GM23338 (cell line): ENCODE measurements at regions not wholly inside any gene's neighbourhood (a gene's known extent, or its start where the extent isn't known, plus 50 kb on each side); places are given as distances from the start of the nearest gene placed in this dataset.

Experiments
- ATAC-seq: fragments of 200-7000 bp; cut with Tn5 transposase; 3 replicates; pipeline ENCODE4 v1.9.1; 2020
- DNase-seq: peaks from one replicate; pipeline ENCODE4 v3.0.0-alpha.2; 2015; ENCODE audit warnings: low spot score
- H2AFZ ChIP-seq: fragments of 200-600 bp; sonication (generic); 2 replicates; pipeline ENCODE4 v1.8.0; 2016; ENCODE audit warnings: antibody characterized with exemption, mild to moderate bottlenecking, moderate library complexity
- H3F3A ChIP-seq: fragments of 200-600 bp; sonication (generic); replicated peaks from 2 replicates; pipeline ENCODE4 v1.8.0; 2017; ENCODE audit warnings: antibody characterized with exemption, mixed run types, low read depth
- H3K27ac ChIP-seq: fragments of 200-600 bp; sonication (generic); 2 replicates; pipeline ENCODE4 v1.6.1; 2016; ENCODE audit warnings: low read depth
- H3K27me3 ChIP-seq: fragments of 200-600 bp; sonication (generic); 2 replicates; pipeline ENCODE4 v1.8.0; 2016; ENCODE audit warnings: mild to moderate bottlenecking, mixed run types, moderate library complexity; ENCODE audit not compliant: insufficient read depth
- H3K36me3 ChIP-seq: fragments of 200-600 bp; sonication (generic); 2 replicates; pipeline ENCODE4 v1.8.0; 2016; ENCODE audit warnings: mild to moderate bottlenecking; ENCODE audit not compliant: insufficient read depth
- H3K4me1 ChIP-seq: fragments of 200-600 bp; sonication (generic); 2 replicates; pipeline ENCODE4 v1.8.0; 2016; ENCODE audit warnings: mild to moderate bottlenecking, moderate library complexity; ENCODE audit not compliant: insufficient read depth
- H3K4me2 ChIP-seq: fragments of 200-600 bp; sonication (generic); 2 replicates; pipeline ENCODE4 v1.7.1; 2017; ENCODE audit warnings: mixed run types
- H3K4me3 ChIP-seq: fragments of 200-600 bp; sonication (generic); 2 replicates; pipeline ENCODE4 v1.6.1; 2016; ENCODE audit warnings: mixed run types
- H3K79me2 ChIP-seq: fragments of 200-600 bp; sonication (generic); replicated peaks from 2 replicates; pipeline ENCODE4 v1.8.0; 2017; ENCODE audit warnings: mild to moderate bottlenecking; ENCODE audit not compliant: insufficient read depth
- H3K9me2 ChIP-seq: fragments of 200-600 bp; sonication (generic); 2 replicates; pipeline ENCODE4 v1.8.0; 2017; ENCODE audit not compliant: insufficient read depth
- H4K20me1 ChIP-seq: fragments of 200-600 bp; sonication (generic); replicated peaks from 2 replicates; pipeline ENCODE4 v1.8.0; 2017; ENCODE audit warnings: mild to moderate bottlenecking; ENCODE audit not compliant: insufficient read depth
- H3K27ac Mint-ChIP-seq: 2 replicates; pipeline ENCODE4 v1.8.0; 2020; ENCODE audit warnings: inconsistent platforms, mild to moderate bottlenecking, moderate library complexity, mixed read lengths
- H3K27me3 Mint-ChIP-seq: 3 replicates; pipeline ENCODE4 v1.8.0; 2022; ENCODE audit warnings: low read depth, mild to moderate bottlenecking, moderate library complexity, mixed read lengths, inconsistent platforms; ENCODE audit not compliant: insufficient read depth, poor library complexity
- H3K36me3 Mint-ChIP-seq: 3 replicates; pipeline ENCODE4 v1.8.0; 2021; ENCODE audit warnings: low read depth, mild to moderate bottlenecking, inconsistent platforms, moderate library complexity, mixed read lengths
- H3K4me1 Mint-ChIP-seq: 3 replicates; pipeline ENCODE4 v1.8.0; 2020; ENCODE audit warnings: mild to moderate bottlenecking, inconsistent platforms, mixed read lengths
- H3K4me3 Mint-ChIP-seq: 3 replicates; pipeline ENCODE4 v1.8.0; 2021; ENCODE audit warnings: moderate library complexity, mild to moderate bottlenecking, inconsistent platforms, mixed read lengths
- H3K9me3 Mint-ChIP-seq: 3 replicates; pipeline ENCODE4 v1.8.0; 2020; ENCODE audit warnings: moderate library complexity, mild to moderate bottlenecking, inconsistent platforms, mixed read lengths
- CREB1 ChIP-seq: fragments of 250-450 bp; sonication (Bioruptor Pico); IDR thresholded peaks from 2 replicates; pipeline ENCODE4 v1.5.0; 2020; ENCODE audit warnings: low read depth, mild to moderate bottlenecking, moderate library complexity
- EZH2 ChIP-seq: fragments of 200-600 bp; sonication (generic); IDR thresholded peaks from one replicate; pipeline ENCODE4 v1.8.0; 2017; ENCODE audit warnings: antibody characterized with exemption, mild to moderate bottlenecking, low read depth; ENCODE audit not compliant: unreplicated experiment
- EZH2phosphoT487 ChIP-seq: fragments of 200-600 bp; sonication (generic); IDR thresholded peaks from one replicate; pipeline ENCODE4 v1.8.1; 2018; ENCODE audit warnings: antibody characterized with exemption; ENCODE audit not compliant: unreplicated experiment
- JUNB ChIP-seq: IDR thresholded peaks from one replicate; pipeline ENCODE4 v1.6.1; 2016; ENCODE audit warnings: antibody characterized with exemption; ENCODE audit not compliant: unreplicated experiment
- NANOG ChIP-seq: IDR thresholded peaks from 2 replicates; pipeline ENCODE4 v1.6.1; 2016; ENCODE audit warnings: antibody characterized with exemption, borderline replicate concordance
- POLR2AphosphoS5 ChIP-seq: IDR thresholded peaks from 2 replicates; pipeline ENCODE4 v1.6.1; 2016; ENCODE audit warnings: antibody characterized with exemption, low read depth
- STAT1 ChIP-seq: IDR thresholded peaks from one replicate; pipeline ENCODE4 v1.6.1; 2016; ENCODE audit warnings: antibody characterized with exemption; ENCODE audit not compliant: unreplicated experiment
- ZNF114 ChIP-seq: fragments of 250-450 bp; sonication (Bioruptor Pico); IDR thresholded peaks from 2 replicates; pipeline ENCODE4 v1.5.0; 2020; ENCODE audit warnings: mild to moderate bottlenecking, moderate library complexity
- ZNF331 ChIP-seq: fragments of 250-450 bp; sonication (Bioruptor Pico); IDR thresholded peaks from 2 replicates; pipeline ENCODE4 v1.5.0; 2020; ENCODE audit warnings: low read depth, mild to moderate bottlenecking, moderate library complexity
- TF ChIP-seq, protein P1 (sequence below): IDR thresholded peaks from one replicate; pipeline ENCODE4 v1.6.1; 2018; ENCODE audit warnings: antibody characterized with exemption; ENCODE audit not compliant: unreplicated experiment
- TF ChIP-seq, protein P2 (sequence below): IDR thresholded peaks from 2 replicates; pipeline ENCODE4 v1.6.1; 2016; ENCODE audit warnings: antibody characterized with exemption
- TF ChIP-seq, protein P3 (sequence below): fragments of 250-450 bp; sonication (Bioruptor Pico); IDR thresholded peaks from 2 replicates; pipeline ENCODE4 v1.5.0; 2020; ENCODE audit warnings: mild to moderate bottlenecking, moderate library complexity
- TF ChIP-seq, protein P4 (sequence below), 2 experiments: fragments of 200-600 bp in 1 of 2; sonication (generic) in 1 of 2; conservative IDR thresholded peaks; 2 replicates each; pipeline versions ENCODE4 v1.5.1 to v1.6.1; 2016 to 2017; ENCODE audit warnings: antibody characterized with exemption in 2 of 2, low read depth in 2 of 2, mild to moderate bottlenecking in 2 of 2, moderate library complexity in 1 of 2

DNA sequence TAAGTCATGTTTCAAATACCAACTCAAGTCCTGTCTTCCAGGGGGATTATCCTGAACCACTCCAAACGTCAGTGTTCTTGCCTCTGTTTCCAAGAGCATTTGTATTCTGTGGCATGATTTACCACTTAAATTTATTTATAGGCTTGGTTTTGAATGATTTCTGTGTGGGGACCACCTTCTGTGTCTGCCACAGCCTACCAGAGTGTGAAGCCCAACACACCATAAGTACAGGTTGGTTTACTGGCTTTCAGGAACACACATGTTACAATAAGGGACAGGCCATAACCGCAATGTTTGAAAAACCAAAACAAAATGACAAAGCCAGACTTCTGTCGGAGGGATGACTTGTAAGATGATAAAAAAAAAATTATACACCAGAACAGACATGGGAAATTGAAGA lies 56.5 kb upstream of the MAP3K7 start:
- H3K27me3 Mint-ChIP-seq = peaks cover 3% of the 10 kb centered on the region
- Histone ChIP-seq H3K4me3 (no peak overlapping the region), H3K4me2 (no peak overlapping the region), H3K79me2 (no peaks in the 10 kb centered on the region), H4K20me1 (no peaks in the 10 kb centered on the region), H3K4me1 (no peaks in the 10 kb centered on the region), H3K27me3 (no peaks in the 10 kb centered on the region), H3K27ac (no peak overlapping the region), H2AFZ (peak overlapping the region; percentile 23; the same call in 1 of the 2 replicates), H3F3A (no peaks in the 10 kb centered on the region), H3K9me2 (peaks cover 6% of the 10 kb centered on the region; the same call in 1 of the 2 replicates), H3K36me3 (no peaks in the 10 kb centered on the region)
- H3K4me3 Mint-ChIP-seq = no peak overlapping the region
- no peak overlapping the region for H3K27ac Mint-ChIP-seq
- H3K4me1 Mint-ChIP-seq = peaks cover 5% of the 10 kb centered on the region; the same call in 2 of the 3 replicates
- ATAC-seq (no peak), DNase-seq (no peak)
- peaks cover under 1% of the 10 kb centered on the region; the same call in 2 of the 3 replicates for H3K36me3 Mint-ChIP-seq
- peaks cover 1% of the 10 kb centered on the region; the same call in 2 of the 3 replicates for H3K9me3 Mint-ChIP-seq
- TF ChIP-seq EZH2 (no peak), POLR2AphosphoS5 (no peak), STAT1 (no peak), ZNF114 (CRISPR knock-in tag) (no peak), ZNF331 (CRISPR knock-in tag) (no peak), EZH2phosphoT487 (no peak), CREB1 (no peak), JUNB (no peak), NANOG (no peak)
- TF ChIP-seq, protein P1, sequence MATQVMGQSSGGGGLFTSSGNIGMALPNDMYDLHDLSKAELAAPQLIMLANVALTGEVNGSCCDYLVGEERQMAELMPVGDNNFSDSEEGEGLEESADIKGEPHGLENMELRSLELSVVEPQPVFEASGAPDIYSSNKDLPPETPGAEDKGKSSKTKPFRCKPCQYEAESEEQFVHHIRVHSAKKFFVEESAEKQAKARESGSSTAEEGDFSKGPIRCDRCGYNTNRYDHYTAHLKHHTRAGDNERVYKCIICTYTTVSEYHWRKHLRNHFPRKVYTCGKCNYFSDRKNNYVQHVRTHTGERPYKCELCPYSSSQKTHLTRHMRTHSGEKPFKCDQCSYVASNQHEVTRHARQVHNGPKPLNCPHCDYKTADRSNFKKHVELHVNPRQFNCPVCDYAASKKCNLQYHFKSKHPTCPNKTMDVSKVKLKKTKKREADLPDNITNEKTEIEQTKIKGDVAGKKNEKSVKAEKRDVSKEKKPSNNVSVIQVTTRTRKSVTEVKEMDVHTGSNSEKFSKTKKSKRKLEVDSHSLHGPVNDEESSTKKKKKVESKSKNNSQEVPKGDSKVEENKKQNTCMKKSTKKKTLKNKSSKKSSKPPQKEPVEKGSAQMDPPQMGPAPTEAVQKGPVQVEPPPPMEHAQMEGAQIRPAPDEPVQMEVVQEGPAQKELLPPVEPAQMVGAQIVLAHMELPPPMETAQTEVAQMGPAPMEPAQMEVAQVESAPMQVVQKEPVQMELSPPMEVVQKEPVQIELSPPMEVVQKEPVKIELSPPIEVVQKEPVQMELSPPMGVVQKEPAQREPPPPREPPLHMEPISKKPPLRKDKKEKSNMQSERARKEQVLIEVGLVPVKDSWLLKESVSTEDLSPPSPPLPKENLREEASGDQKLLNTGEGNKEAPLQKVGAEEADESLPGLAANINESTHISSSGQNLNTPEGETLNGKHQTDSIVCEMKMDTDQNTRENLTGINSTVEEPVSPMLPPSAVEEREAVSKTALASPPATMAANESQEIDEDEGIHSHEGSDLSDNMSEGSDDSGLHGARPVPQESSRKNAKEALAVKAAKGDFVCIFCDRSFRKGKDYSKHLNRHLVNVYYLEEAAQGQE = no peak
- TF ChIP-seq, protein P2, sequence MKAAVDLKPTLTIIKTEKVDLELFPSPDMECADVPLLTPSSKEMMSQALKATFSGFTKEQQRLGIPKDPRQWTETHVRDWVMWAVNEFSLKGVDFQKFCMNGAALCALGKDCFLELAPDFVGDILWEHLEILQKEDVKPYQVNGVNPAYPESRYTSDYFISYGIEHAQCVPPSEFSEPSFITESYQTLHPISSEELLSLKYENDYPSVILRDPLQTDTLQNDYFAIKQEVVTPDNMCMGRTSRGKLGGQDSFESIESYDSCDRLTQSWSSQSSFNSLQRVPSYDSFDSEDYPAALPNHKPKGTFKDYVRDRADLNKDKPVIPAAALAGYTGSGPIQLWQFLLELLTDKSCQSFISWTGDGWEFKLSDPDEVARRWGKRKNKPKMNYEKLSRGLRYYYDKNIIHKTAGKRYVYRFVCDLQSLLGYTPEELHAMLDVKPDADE = no peak
- TF ChIP-seq, protein P3, sequence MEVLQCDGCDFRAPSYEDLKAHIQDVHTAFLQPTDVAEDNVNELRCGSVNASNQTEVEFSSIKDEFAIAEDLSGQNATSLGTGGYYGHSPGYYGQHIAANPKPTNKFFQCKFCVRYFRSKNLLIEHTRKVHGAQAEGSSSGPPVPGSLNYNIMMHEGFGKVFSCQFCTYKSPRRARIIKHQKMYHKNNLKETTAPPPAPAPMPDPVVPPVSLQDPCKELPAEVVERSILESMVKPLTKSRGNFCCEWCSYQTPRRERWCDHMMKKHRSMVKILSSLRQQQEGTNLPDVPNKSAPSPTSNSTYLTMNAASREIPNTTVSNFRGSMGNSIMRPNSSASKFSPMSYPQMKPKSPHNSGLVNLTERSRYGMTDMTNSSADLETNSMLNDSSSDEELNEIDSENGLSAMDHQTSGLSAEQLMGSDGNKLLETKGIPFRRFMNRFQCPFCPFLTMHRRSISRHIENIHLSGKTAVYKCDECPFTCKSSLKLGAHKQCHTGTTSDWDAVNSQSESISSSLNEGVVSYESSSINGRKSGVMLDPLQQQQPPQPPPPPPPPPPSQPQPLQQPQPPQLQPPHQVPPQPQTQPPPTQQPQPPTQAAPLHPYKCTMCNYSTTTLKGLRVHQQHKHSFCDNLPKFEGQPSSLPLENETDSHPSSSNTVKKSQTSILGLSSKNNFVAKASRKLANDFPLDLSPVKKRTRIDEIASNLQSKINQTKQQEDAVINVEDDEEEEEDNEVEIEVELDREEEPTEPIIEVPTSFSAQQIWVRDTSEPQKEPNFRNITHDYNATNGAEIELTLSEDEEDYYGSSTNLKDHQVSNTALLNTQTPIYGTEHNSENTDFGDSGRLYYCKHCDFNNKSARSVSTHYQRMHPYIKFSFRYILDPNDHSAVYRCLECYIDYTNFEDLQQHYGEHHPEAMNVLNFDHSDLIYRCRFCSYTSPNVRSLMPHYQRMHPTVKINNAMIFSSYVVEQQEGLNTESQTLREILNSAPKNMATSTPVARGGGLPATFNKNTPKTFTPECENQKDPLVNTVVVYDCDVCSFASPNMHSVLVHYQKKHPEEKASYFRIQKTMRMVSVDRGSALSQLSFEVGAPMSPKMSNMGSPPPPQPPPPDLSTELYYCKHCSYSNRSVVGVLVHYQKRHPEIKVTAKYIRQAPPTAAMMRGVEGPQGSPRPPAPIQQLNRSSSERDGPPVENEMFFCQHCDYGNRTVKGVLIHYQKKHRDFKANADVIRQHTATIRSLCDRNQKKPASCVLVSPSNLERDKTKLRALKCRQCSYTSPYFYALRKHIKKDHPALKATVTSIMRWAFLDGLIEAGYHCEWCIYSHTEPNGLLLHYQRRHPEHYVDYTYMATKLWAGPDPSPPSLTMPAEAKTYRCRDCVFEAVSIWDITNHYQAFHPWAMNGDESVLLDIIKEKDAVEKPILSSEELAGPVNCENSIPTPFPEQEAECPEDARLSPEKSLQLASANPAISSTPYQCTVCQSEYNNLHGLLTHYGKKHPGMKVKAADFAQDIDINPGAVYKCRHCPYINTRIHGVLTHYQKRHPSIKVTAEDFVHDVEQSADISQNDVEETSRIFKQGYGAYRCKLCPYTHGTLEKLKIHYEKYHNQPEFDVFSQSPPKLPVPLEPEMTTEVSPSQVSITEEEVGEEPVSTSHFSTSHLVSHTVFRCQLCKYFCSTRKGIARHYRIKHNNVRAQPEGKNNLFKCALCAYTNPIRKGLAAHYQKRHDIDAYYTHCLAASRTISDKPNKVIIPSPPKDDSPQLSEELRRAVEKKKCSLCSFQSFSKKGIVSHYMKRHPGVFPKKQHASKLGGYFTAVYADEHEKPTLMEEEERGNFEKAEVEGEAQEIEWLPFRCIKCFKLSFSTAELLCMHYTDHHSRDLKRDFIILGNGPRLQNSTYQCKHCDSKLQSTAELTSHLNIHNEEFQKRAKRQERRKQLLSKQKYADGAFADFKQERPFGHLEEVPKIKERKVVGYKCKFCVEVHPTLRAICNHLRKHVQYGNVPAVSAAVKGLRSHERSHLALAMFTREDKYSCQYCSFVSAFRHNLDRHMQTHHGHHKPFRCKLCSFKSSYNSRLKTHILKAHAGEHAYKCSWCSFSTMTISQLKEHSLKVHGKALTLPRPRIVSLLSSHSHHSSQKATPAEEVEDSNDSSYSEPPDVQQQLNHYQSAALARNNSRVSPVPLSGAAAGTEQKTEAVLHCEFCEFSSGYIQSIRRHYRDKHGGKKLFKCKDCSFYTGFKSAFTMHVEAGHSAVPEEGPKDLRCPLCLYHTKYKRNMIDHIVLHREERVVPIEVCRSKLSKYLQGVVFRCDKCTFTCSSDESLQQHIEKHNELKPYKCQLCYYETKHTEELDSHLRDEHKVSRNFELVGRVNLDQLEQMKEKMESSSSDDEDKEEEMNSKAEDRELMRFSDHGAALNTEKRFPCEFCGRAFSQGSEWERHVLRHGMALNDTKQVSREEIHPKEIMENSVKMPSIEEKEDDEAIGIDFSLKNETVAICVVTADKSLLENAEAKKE (CRISPR knock-in tag) = no peak
- TF ChIP-seq, protein P4, sequence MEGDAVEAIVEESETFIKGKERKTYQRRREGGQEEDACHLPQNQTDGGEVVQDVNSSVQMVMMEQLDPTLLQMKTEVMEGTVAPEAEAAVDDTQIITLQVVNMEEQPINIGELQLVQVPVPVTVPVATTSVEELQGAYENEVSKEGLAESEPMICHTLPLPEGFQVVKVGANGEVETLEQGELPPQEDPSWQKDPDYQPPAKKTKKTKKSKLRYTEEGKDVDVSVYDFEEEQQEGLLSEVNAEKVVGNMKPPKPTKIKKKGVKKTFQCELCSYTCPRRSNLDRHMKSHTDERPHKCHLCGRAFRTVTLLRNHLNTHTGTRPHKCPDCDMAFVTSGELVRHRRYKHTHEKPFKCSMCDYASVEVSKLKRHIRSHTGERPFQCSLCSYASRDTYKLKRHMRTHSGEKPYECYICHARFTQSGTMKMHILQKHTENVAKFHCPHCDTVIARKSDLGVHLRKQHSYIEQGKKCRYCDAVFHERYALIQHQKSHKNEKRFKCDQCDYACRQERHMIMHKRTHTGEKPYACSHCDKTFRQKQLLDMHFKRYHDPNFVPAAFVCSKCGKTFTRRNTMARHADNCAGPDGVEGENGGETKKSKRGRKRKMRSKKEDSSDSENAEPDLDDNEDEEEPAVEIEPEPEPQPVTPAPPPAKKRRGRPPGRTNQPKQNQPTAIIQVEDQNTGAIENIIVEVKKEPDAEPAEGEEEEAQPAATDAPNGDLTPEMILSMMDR (conservative IDR thresholded peaks at IDR 0.05; ENCODE audit: low read depth in 2 of 2) = no peak
